HFFc6 (cell line): ENCODE measurements at regions not wholly inside any gene's neighbourhood (a gene's known extent, or its start where the extent isn't known, plus 50 kb on each side); places are given as distances from the start of the nearest gene placed in this dataset.

Experiments
- DNase-seq: peaks from one replicate; pipeline ENCODE4 v3.0.0-alpha.2; 2018
- H3K27ac Mint-ChIP-seq: 2 replicates; pipeline ENCODE4 v1.8.0; 2020; ENCODE audit warnings: mild to moderate bottlenecking, mixed read lengths
- H3K27me3 Mint-ChIP-seq: 2 replicates; pipeline ENCODE4 v1.8.0; 2021; ENCODE audit warnings: mild to moderate bottlenecking, moderate library complexity, mixed read lengths; ENCODE audit not compliant: insufficient read depth
- H3K36me3 Mint-ChIP-seq: 2 replicates; pipeline ENCODE4 v1.8.0; 2021; ENCODE audit warnings: low read depth, mixed read lengths
- H3K4me1 Mint-ChIP-seq: 2 replicates; pipeline ENCODE4 v1.8.0; 2020; ENCODE audit warnings: low read depth, mixed read lengths
- H3K4me3 Mint-ChIP-seq: 2 replicates; pipeline ENCODE4 v1.8.0; 2020; ENCODE audit warnings: mild to moderate bottlenecking, moderate library complexity, mixed read lengths
- H3K9me3 Mint-ChIP-seq: 2 replicates; pipeline ENCODE4 v1.8.0; 2020; ENCODE audit warnings: mild to moderate bottlenecking, mixed read lengths
- TF ChIP-seq, protein P1 (sequence below): fragments of 200-600 bp; sonication (generic); IDR thresholded peaks from 2 replicates; pipeline ENCODE4 v1.5.0; 2021; ENCODE audit warnings: antibody characterized with exemption, mild to moderate bottlenecking

DNA sequence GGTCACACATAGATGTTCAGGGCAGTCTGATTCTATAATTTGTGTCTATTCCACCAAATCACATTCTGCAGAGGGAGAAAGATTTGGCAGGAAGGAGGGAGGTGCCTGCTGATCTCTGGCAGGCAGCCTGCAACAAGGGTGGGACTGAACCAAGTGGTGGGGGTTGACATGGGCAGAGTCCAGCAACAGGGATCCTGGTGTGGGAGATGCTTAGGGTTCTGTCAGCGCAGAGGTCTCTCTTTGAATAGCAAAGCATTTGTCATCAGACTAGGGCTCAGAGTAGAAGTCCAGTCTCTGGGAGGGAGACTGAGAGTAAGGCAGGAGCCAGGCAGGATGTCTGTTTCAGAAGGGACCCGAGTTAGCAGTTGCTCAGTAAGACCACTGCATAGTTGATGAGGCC lies 94.6 kb downstream of the UTP18 start:
- Mint-ChIP-seq H3K27ac (no peak overlapping the region), H3K9me3 (no peaks in the 10 kb centered on the region), H3K27me3 (peaks cover 18% of the 10 kb centered on the region), H3K36me3 (no peaks in the 10 kb centered on the region), H3K4me3 (no peak overlapping the region), H3K4me1 (no peaks in the 10 kb centered on the region; the same call in 1 of the 2 replicates)
- TF ChIP-seq, protein P1, sequence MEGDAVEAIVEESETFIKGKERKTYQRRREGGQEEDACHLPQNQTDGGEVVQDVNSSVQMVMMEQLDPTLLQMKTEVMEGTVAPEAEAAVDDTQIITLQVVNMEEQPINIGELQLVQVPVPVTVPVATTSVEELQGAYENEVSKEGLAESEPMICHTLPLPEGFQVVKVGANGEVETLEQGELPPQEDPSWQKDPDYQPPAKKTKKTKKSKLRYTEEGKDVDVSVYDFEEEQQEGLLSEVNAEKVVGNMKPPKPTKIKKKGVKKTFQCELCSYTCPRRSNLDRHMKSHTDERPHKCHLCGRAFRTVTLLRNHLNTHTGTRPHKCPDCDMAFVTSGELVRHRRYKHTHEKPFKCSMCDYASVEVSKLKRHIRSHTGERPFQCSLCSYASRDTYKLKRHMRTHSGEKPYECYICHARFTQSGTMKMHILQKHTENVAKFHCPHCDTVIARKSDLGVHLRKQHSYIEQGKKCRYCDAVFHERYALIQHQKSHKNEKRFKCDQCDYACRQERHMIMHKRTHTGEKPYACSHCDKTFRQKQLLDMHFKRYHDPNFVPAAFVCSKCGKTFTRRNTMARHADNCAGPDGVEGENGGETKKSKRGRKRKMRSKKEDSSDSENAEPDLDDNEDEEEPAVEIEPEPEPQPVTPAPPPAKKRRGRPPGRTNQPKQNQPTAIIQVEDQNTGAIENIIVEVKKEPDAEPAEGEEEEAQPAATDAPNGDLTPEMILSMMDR = no peak
- DNase-seq = no peak

DNA sequence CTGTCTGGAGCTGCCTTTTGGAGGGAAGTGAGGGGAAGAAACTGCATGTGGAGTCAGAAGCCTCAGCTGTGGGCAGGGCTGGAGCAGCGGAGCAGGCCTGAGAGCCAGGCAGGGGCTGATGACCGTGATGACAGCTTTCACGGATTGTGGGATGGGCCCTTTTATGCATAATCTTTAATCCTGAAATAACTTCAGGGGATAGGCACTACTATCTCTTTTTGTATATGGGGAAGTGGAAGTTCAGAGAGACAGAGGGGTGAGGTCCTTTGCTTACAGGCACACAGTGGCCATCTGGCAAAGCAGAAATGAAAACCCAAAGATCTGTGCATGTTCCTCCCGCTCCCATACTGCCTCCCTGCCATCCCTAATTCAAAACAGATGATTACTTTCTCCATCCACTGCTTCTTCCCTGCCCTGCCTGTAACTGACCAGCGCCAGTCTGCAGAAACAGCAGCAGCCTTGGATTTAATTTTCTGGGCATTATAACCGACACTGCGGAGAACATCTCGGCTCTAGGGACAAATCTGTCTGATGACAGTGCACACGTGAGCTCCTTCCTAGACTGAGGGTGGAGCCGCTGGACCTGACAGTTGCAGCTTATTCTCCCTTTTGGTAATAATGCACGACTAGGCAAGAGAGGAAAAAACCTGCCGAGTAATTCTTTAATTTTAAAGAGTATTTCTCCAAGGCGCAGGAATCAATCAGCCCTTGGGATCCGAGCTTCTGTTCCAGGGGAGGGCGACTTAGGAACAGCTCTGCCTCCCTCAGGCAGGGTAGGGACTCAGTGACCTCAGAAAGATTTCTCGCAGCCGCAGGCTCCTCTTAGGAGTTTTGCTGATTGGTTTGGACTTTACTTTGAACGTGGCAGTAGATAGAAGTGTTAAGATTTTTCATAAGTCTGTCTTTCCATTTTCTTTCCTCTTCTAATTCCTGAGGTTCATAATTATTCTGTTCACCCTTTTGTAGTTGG lies 95.4 kb downstream of the UTP18 start:
- Mint-ChIP-seq H3K4me1 (no peaks in the 10 kb centered on the region; the same call in 1 of the 2 replicates), H3K27ac (no peak overlapping the region; the same call in 1 of the 2 replicates), H3K4me3 (no peak overlapping the region), H3K27me3 (peaks cover 14% of the 10 kb centered on the region), H3K36me3 (no peaks in the 10 kb centered on the region), H3K9me3 (no peaks in the 10 kb centered on the region)
- DNase-seq = no peak
- TF ChIP-seq, protein P1 = no peak

DNA sequence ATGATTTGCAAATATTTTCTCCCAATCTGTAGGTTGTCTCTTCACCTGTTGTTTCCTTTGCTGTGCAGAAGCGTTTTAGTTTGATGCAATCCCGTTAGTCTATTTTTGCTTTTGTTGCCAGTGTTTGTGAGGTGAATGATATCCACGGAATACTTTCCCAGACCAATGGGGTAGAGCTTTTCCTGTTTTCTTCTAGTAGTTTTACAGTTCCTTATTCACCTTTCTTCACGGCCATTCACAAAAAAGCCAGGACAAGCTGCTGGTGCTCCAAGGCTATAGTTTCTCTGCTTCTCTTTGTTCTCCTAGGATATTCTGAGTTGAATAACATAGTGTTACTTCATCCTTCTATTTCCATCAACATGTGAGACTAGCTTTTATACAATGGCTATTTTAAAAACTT lies 98.7 kb downstream of the UTP18 start:
- no peaks in the 10 kb centered on the region for H3K9me3 Mint-ChIP-seq
- H3K27me3 Mint-ChIP-seq = peaks cover 13% of the 10 kb centered on the region
- H3K36me3 Mint-ChIP-seq = no peaks in the 10 kb centered on the region
- no peak overlapping the region for H3K27ac Mint-ChIP-seq
- no peak overlapping the region for H3K4me3 Mint-ChIP-seq
- TF ChIP-seq, protein P1 = no peak
- no peaks in the 10 kb centered on the region; the same call in 1 of the 2 replicates for H3K4me1 Mint-ChIP-seq
- no peak for DNase-seq

DNA sequence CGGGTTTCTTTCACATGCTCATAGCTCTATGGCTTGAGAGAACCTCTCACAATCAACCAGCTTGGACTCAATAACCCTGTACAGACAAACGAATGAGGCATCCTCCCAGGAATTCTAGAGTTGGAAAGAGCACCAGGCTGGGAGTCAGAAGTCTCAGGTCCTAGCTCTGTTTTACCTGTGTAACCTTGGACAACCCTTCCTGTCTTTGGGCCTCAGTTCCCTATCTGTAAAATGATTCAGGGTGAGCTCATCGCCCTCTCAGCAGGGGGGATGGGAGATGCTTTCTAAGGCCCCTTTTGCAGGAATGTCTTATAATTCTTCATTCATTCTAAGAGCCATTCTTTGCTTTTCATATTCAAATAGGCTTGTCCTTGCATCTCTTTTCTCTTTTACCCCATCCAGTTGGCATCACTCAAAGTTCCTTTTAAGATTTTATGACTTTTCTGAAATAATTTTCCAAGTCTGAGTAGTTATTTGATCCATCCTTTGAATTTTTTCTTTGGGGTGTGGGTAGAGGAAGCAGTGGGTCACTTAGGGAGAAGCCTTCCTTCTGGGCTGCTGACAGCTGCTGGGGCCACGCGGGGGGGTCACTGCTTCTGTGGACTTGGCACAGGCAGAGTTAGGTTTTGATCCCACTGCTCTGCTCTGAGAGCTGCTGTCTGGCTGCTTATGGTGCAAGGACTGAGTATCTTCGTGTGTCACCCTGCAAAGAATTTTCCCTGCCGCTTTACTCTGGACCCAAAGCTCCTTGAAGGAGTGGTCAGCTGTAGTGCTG lies 102.7 kb downstream of the UTP18 start:
- Mint-ChIP-seq H3K9me3 (no peaks in the 10 kb centered on the region), H3K27me3 (peaks cover 10% of the 10 kb centered on the region), H3K27ac (no peak overlapping the region), H3K4me3 (no peak overlapping the region), H3K4me1 (no peaks in the 10 kb centered on the region), H3K36me3 (no peaks in the 10 kb centered on the region)
- DNase-seq = no peak
- TF ChIP-seq, protein P1 = no peak

DNA sequence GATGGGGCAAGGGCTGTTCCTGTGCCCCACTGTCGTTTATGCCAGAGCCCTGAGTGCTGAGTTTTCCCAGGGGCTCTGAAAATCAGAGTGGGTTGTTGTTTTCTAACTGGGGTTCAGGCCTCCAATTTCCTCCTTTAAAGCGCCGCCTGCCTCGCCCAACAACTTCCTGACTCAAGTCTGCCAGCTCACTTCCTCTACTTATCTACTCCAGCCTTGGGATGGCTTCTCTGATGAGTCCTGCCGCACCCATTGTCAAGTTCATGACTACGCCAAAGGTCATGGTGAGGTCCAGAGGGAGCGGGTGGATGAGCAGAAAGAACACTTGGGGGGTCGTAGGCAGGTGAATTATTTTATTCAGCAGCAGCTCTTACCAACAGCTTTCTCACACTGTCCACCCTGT lies 104.7 kb downstream of the UTP18 start:
- no peak overlapping the region for H3K4me3 Mint-ChIP-seq
- TF ChIP-seq, protein P1 = no peak
- H3K36me3 Mint-ChIP-seq = no peaks in the 10 kb centered on the region

More for the DNA sequence above, 104.7 kb downstream of the UTP18 start:
- no peaks in the 10 kb centered on the region for H3K4me1 Mint-ChIP-seq
- H3K27me3 Mint-ChIP-seq = peaks cover 9% of the 10 kb centered on the region
- no peak overlapping the region for H3K27ac Mint-ChIP-seq
- no peaks in the 10 kb centered on the region for H3K9me3 Mint-ChIP-seq
- DNase-seq = no peak
